GM18873 (cell line): ENCODE measurements at regions not wholly inside any gene's neighbourhood (a gene's known extent, or its start where the extent isn't known, plus 50 kb on each side); places are given as distances from the start of the nearest gene placed in this dataset.
"Not testable (repeated sequence)": the region's sequence is repeated elsewhere in the genome, so short reads cannot be mapped to it uniquely, and the experiment has no call there.

Source experiments
- ATAC-seq: cut with Tn5 transposase; IDR thresholded peaks from one replicate; pipeline ENCODE4 v1.9.1; 2021; ENCODE audit warnings: mild to moderate bottlenecking, moderate library complexity, moderate number of reproducible peaks; ENCODE audit not compliant: unreplicated experiment, low FRiP score

GRCh38 chr5:119694284-119694683 lies 64.9 kb downstream of the FAM170A start:
- no peak for ATAC-seq

- no peak for ATAC-seq
Observed at GRCh38 chr5:119706049-119706448, 76.7 kb downstream of the FAM170A start.

- ATAC-seq: no peak
Observed at GRCh38 chr5:119708076-119708790, 78.9 kb downstream of the FAM170A start.

GRCh38 chr5:119721775-119722174 lies 92.4 kb downstream of the FAM170A start:
- no peak for ATAC-seq

GRCh38 chr5:119725291-119725690 lies 95.9 kb downstream of the FAM170A start:
- not testable (repeated sequence) for ATAC-seq

- ATAC-seq: no peak
Observed at GRCh38 chr5:119726544-119726943, 97.2 kb downstream of the FAM170A start.

- ATAC-seq: no peak
Observed at GRCh38 chr5:119740225-119740624, 110.9 kb downstream of the FAM170A start.

GRCh38 chr5:119741691-119742090 lies 112.3 kb downstream of the FAM170A start:
- no peak for ATAC-seq

GRCh38 chr5:119742311-119742710 lies 113.0 kb downstream of the FAM170A start:
- ATAC-seq: no peak

- ATAC-seq: peak; percentile 79
Observed at GRCh38 chr5:119743927-119744326, 114.6 kb downstream of the FAM170A start.

- no peak for ATAC-seq
Observed at GRCh38 chr5:119745976-119746375, 116.6 kb downstream of the FAM170A start.

- no peak for ATAC-seq
Observed at GRCh38 chr5:119746984-119747383, 117.6 kb downstream of the FAM170A start.

- ATAC-seq: no peak
Observed at GRCh38 chr5:119750887-119751733, 121.8 kb downstream of the FAM170A start.

GRCh38 chr5:119751734-119752094 lies 122.4 kb downstream of the FAM170A start:
- ATAC-seq: no peak

GRCh38 chr5:119752921-119753886 lies 123.8 kb downstream of the FAM170A start:
- no peak for ATAC-seq

GRCh38 chr5:119754825-119755224 lies 125.5 kb downstream of the FAM170A start:
- ATAC-seq: not testable (repeated sequence)

- no peak for ATAC-seq
Observed at GRCh38 chr5:119757276-119757675, 127.9 kb downstream of the FAM170A start.

GRCh38 chr5:119769695-119770693 lies 140.6 kb downstream of the FAM170A start:
- not testable (repeated sequence) for ATAC-seq

GRCh38 chr5:119780145-119780544 lies 150.8 kb downstream of the FAM170A start:
- not testable (repeated sequence) for ATAC-seq
